Osteocyte (in vitro differentiated cells): ENCODE measurements at regions not wholly inside any gene's neighbourhood (a gene's known extent, or its start where the extent isn't known, plus 50 kb on each side); places are given as distances from the start of the nearest gene placed in this dataset.

ENCODE experiments used
- DNase-seq: peaks from one replicate; pipeline ENCODE4 v3.0.0; 2021; ENCODE audit warnings: mixed read lengths; ENCODE audit not compliant: unreplicated experiment; ENCODE audit errors: extremely low spot score
- H3K27ac Mint-ChIP-seq: one replicate; pipeline ENCODE4 v1.8.0; 2021; ENCODE audit warnings: mild to moderate bottlenecking, mixed read lengths; ENCODE audit not compliant: unreplicated experiment
- H3K27me3 Mint-ChIP-seq: one replicate; pipeline ENCODE4 v1.8.0; 2021; ENCODE audit warnings: mixed read lengths; ENCODE audit not compliant: unreplicated experiment
- H3K36me3 Mint-ChIP-seq: one replicate; pipeline ENCODE4 v1.8.0; 2021; ENCODE audit warnings: mixed read lengths; ENCODE audit not compliant: unreplicated experiment
- H3K4me1 Mint-ChIP-seq: one replicate; pipeline ENCODE4 v1.8.0; 2021; ENCODE audit warnings: mixed read lengths; ENCODE audit not compliant: unreplicated experiment
- H3K4me3 Mint-ChIP-seq: one replicate; pipeline ENCODE4 v1.8.0; 2021; ENCODE audit warnings: mild to moderate bottlenecking, moderate library complexity, mixed read lengths; ENCODE audit not compliant: unreplicated experiment
- H3K9me3 Mint-ChIP-seq: one replicate; pipeline ENCODE4 v1.8.0; 2021; ENCODE audit warnings: mixed read lengths; ENCODE audit not compliant: unreplicated experiment
- CTCF ChIP-seq: fragments of 200-600 bp; sonication (generic); IDR thresholded peaks from 2 replicates; pipeline ENCODE4 v1.5.0; 2021; ENCODE audit warnings: antibody characterized with exemption, mild to moderate bottlenecking, moderate library complexity

GRCh38 chr1:22318279-22318981 lies 133.2 kb upstream of the ZBTB40 start:
- Mint-ChIP-seq H3K27ac (no peak overlapping the region), H3K4me1 (no peaks in the 10 kb centered on the region), H3K9me3 (no peaks in the 10 kb centered on the region), H3K4me3 (no peak overlapping the region), H3K36me3 (no peaks in the 10 kb centered on the region), H3K27me3 (peaks cover 17% of the 10 kb centered on the region)
- TF ChIP-seq CTCF = no peak
- peak; percentile 83 for DNase-seq

GRCh38 chr1:22319608-22320007 lies 132.0 kb upstream of the ZBTB40 start:
- DNase-seq = no peak
- Mint-ChIP-seq H3K27ac (no peak overlapping the region), H3K4me1 (no peaks in the 10 kb centered on the region), H3K4me3 (no peak overlapping the region), H3K9me3 (no peaks in the 10 kb centered on the region), H3K27me3 (peaks cover 14% of the 10 kb centered on the region), H3K36me3 (no peaks in the 10 kb centered on the region)
- TF ChIP-seq CTCF = no peak

DNA sequence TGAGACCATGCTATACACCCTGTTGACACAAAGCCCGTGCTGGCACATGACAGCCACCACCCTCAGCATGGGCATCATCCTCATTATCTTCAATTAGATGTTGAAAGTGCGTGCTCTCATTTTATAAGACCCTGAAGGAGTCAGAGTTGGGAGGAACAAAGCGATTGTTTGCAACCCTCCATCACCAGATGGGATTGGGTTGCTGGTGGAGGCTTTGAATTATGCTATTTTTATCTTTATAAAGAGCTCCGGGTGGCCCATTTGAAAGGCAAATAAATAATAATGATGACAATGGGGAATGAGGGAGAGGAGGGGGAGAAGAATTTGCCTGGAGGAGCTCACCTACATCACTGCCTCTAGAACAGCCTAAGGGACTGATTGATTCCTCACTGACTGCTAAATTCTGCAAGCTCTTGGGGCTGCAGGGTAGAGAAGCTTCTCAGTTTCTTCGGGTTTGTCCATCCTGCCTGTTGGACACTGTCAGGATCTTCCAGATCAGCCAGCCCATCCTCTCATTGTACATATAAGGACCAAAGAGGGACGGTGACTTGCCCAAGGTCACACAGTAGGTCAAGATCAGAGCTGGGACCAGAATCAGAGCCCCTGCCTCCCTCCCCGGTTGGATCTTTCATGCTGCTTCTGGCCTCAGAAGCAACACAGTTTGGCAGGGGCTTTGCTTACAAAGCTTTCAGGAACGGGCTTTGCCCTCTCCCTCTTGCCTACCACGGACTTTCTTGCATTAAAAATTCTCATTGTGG lies 130.9 kb upstream of the ZBTB40 start:
- Mint-ChIP-seq H3K4me1 (no peaks in the 10 kb centered on the region), H3K27me3 (peaks cover 13% of the 10 kb centered on the region), H3K9me3 (no peaks in the 10 kb centered on the region), H3K36me3 (no peaks in the 10 kb centered on the region), H3K27ac (no peak overlapping the region), H3K4me3 (no peak overlapping the region)
- peak; percentile 46 for DNase-seq
- no peak for TF ChIP-seq CTCF

DNA sequence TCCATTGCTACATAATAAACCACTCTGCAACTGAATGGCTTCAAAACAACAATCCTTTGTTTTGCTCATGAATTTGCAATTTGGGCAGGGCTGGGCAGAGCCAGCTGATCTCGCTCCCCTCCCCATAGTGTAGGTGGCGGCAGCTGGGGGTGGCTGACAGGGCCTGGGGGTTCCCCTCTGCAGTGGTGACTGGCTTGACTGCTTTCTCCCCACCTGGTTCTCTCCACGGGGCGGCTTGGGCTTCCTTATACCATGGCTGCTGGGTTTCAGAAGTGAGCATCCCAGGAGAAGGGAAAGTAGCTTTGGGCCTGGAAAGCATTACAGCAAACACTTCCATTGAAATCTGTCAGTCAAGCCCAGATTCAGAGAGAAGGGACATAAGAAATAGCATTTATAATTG lies 129.7 kb upstream of the ZBTB40 start:
- no peaks in the 10 kb centered on the region for H3K4me1 Mint-ChIP-seq
- no peak overlapping the region for H3K4me3 Mint-ChIP-seq
- H3K36me3 Mint-ChIP-seq = no peaks in the 10 kb centered on the region
- H3K27me3 Mint-ChIP-seq = peaks cover 13% of the 10 kb centered on the region
- H3K9me3 Mint-ChIP-seq = no peaks in the 10 kb centered on the region
- H3K27ac Mint-ChIP-seq = no peak overlapping the region
- no peak for TF ChIP-seq CTCF
- DNase-seq = peak; percentile 46

GRCh38 chr1:22323141-22323845 lies 128.4 kb upstream of the ZBTB40 start:
- Mint-ChIP-seq H3K9me3 (no peaks in the 10 kb centered on the region), H3K4me1 (no peaks in the 10 kb centered on the region), H3K36me3 (no peaks in the 10 kb centered on the region), H3K27me3 (peaks cover 10% of the 10 kb centered on the region), H3K4me3 (no peak overlapping the region), H3K27ac (no peak overlapping the region)
- DNase-seq = peak; percentile 68
- no peak for TF ChIP-seq CTCF
